ENCODE measurements at regions not wholly inside any gene's neighbourhood (a gene's known extent, or its start where the extent isn't known, plus 50 kb on each side); places are given as distances from the start of the nearest gene placed in this dataset.

- DNase-seq (ENCODE audit: insufficient read length, low spot score) (no peak), FAIRE-seq (no peak)
- TF ChIP-seq CTCF (IDR thresholded peaks at IDR 0.05; ENCODE audit: insufficient read depth, missing control alignments) = no peak
Observed at GRCh38 chr16:74073456-74073855, 223.2 kb upstream of the PSMD7 start.

DNA sequence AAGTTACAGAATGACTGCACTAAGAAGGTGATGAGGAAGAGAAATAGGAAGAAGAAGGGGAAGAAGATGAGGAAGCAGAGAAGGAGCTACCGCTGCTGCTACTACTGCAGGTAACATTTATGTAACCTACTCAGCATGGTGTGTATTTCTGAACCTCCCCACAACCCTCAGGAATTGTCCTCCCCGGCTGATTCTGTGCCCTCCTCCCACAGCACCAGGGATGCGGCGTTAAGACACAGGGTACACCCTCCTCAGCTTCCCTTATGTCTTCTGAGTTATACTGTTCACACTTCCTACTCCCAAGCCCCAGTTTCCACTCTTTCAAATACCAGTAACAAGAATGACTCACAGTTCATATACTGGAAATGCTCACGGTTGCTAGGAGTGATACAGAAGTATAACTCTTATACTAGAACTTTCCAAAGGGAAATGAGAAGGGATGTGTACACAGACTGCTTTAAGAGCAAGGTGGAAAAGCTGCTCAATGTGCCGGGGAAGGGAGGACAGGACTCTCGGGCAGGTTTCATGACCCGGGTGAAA is 224.5 kb upstream of the PSMD7 start:
- no peak for FAIRE-seq
- DNase-seq (ENCODE audit: insufficient read length, low spot score) = no peak
- TF ChIP-seq CTCF (IDR thresholded peaks at IDR 0.05; ENCODE audit: insufficient read depth, missing control alignments) = no peak

DNA sequence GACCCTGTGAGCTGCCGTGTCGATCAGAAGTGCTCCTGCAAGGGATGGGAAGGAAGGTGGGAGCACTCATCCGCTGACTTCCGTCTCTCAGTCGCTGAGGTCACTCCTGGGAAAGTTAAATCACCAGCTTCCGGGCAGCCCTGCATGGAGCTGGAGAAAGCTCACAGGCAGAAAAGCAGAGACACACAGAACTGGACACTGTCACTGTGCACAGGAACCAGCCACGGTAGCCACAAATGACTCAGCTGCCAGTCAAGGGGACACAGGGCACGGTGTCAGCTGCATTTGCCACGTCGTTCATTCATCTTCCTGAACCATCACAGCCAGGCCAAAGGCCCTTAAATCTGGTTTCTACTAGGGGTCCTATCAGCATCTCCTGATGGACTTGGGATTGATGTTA is 226.4 kb upstream of the PSMD7 start:
- TF ChIP-seq CTCF (IDR thresholded peaks at IDR 0.05; ENCODE audit: insufficient read depth, missing control alignments) = no peak
- no peak for FAIRE-seq
- DNase-seq (ENCODE audit: insufficient read length, low spot score) = no peak

DNA sequence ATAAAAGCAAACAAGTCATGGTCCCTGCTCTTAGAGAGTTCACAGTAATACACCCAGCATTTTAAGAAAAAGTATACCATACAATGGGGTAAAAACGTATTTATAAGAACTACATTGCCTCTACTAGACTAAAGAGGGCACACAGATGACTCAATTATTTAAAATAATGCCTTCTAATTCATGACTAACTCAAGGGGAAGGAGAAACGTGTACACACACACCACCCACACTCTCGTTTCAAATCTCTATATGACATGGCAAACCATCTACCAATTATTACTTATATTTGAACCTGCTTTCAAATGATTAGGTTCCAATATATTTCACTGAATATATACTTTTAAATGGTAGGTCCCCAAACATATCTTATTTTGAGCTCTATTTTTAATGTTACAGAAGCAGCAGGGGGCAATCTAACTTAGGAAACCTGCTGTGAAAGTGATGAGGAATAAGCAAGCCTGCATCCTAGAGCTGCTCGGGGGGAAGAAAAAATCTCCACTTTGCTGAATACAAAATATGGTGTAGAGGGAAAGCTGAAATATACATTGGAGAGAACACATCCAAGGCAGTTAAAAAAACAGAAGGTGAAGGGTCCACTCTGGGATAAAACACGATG is 232.4 kb upstream of the PSMD7 start:
- peak; percentile 52 for TF ChIP-seq CTCF (IDR thresholded peaks at IDR 0.05; ENCODE audit: insufficient read depth, missing control alignments)
- FAIRE-seq (no peak), DNase-seq (ENCODE audit: insufficient read length, low spot score) (no peak)

DNA sequence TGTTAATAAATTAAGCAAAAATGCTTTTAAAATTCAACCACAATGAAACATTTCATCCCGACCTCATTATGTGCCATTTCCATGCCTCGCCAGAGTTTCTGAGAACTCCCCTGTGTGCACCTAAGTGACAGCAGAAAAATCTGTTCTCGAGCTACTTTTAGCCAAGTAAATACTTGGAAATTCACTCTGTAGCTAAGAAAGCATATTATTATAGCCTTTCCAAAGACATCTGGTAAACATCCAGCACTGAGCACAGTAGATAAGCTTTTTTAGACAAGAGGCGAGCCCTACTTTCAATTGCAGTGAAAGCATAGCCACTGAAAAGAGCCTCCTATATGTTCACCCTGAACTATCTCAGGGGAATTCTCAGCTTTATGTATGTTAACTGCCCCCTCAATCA is 242.8 kb upstream of the PSMD7 start:
- no peak for TF ChIP-seq CTCF (IDR thresholded peaks at IDR 0.05; ENCODE audit: insufficient read depth, missing control alignments)
- no peak for DNase-seq (ENCODE audit: insufficient read length, low spot score)
- no peak for FAIRE-seq

DNA sequence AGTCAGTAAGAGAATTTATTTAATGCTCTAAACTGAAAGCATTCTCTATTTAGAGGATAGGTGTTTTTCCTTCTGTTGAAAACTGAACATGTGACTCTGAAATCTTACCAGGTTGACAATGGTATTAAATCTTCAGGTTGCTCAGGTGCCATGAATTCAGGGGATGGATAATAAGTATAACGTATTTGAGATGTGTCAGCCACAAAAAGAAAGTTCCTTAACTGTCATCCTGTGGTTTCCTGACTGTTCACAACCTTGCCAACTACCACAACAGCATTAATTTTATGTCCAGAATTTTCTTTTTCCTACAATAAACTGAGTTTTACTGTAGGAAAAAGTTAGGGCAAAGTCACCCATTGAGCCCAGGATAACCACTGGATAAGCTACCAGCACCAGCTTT is 243.3 kb upstream of the PSMD7 start:
- no peak for FAIRE-seq
- DNase-seq (ENCODE audit: insufficient read length, low spot score) = no peak
- TF ChIP-seq CTCF (IDR thresholded peaks at IDR 0.05; ENCODE audit: insufficient read depth, missing control alignments) = no peak

- DNase-seq (ENCODE audit: insufficient read length, low spot score) (no peak), FAIRE-seq (no peak)
- no peak for TF ChIP-seq CTCF (IDR thresholded peaks at IDR 0.05; ENCODE audit: insufficient read depth, missing control alignments)
Observed at GRCh38 chr16:74052016-74052415, 244.6 kb upstream of the PSMD7 start.
